ENCODE measurements at regions not wholly inside any gene's neighbourhood (a gene's known extent, or its start where the extent isn't known, plus 50 kb on each side); places are given as distances from the start of the nearest gene placed in this dataset.

GRCh38 chr16:59690216-59690615, 956.1 kb upstream of the GOT2 start (continued):
- TF ChIP-seq ZNF462 (CRISPR knock-in tag; IDR thresholded peaks at IDR 0.05) (no peak), ZNF114 (CRISPR knock-in tag; IDR thresholded peaks at IDR 0.05) (no peak), STAT1 (IDR thresholded peaks at IDR 0.05; ENCODE audit: unreplicated experiment) (no peak), NANOG (IDR thresholded peaks at IDR 0.05; ENCODE audit: borderline replicate concordance) (no peak), EZH2 (IDR thresholded peaks at IDR 0.05; ENCODE audit: low read depth, unreplicated experiment) (no peak), JUNB (IDR thresholded peaks at IDR 0.05; ENCODE audit: unreplicated experiment) (no peak), CREB1 (CRISPR knock-in tag; IDR thresholded peaks at IDR 0.05; ENCODE audit: low read depth) (no peak), ETS1 (IDR thresholded peaks at IDR 0.05) (no peak)

- Histone ChIP-seq H3K27ac (ENCODE audit: low read depth) (no peak overlapping the region), H3K79me2 (replicated peaks; ENCODE audit: insufficient read depth) (no peaks in the 10 kb centered on the region), H3K27me3 (ENCODE audit: insufficient read depth) (no peaks in the 10 kb centered on the region), H3F3A (replicated peaks; ENCODE audit: low read depth) (no peaks in the 10 kb centered on the region), H3K4me1 (ENCODE audit: insufficient read depth) (peaks cover 8% of the 10 kb centered on the region), H3K4me2 (no peak overlapping the region), H3K9me2 (ENCODE audit: insufficient read depth) (no peaks in the 10 kb centered on the region), H4K20me1 (replicated peaks; ENCODE audit: insufficient read depth) (no peaks in the 10 kb centered on the region), H2AFZ (no peak overlapping the region), H3K36me3 (ENCODE audit: insufficient read depth) (peaks cover 8% of the 10 kb centered on the region), H3K4me3 (no peak overlapping the region)
- Mint-ChIP-seq H3K27me3 (ENCODE audit: insufficient read depth, low read depth, poor library complexity) (no peaks in the 10 kb centered on the region), H3K9me3 (peaks cover 46% of the 10 kb centered on the region), H3K4me1 (peaks cover 12% of the 10 kb centered on the region; the same call in 2 of the 3 replicates), H3K36me3 (ENCODE audit: low read depth) (peaks cover 34% of the 10 kb centered on the region), H3K4me3 (no peak overlapping the region), H3K27ac (peak overlapping the region; percentile 37; the same call in 1 of the 2 replicates)
- DNase-seq (ENCODE audit: low spot score): no peak
- ATAC-seq: peak; percentile 26; the same call in 1 of the 3 replicates
- no peak for TF ChIP-seq REST (IDR thresholded peaks at IDR 0.05; ENCODE audit: unreplicated experiment)
- no peak for TF ChIP-seq POLR2AphosphoS5 (IDR thresholded peaks at IDR 0.05; ENCODE audit: low read depth)
- TF ChIP-seq EZH2 (IDR thresholded peaks at IDR 0.05; ENCODE audit: low read depth, unreplicated experiment): no peak
- no peak for TF ChIP-seq NANOG (IDR thresholded peaks at IDR 0.05; ENCODE audit: borderline replicate concordance)
Observed at GRCh38 chr16:59688006-59688405, 953.9 kb upstream of the GOT2 start.
